ENCODE measurements at regions not wholly inside any gene's neighbourhood (a gene's known extent, or its start where the extent isn't known, plus 50 kb on each side); places are given as distances from the start of the nearest gene placed in this dataset.

GRCh38 chr3:31025541-31025940 lies 131.1 kb upstream of the GADL1 start:
- TF ChIP-seq CTCF (IDR thresholded peaks at IDR 0.05; ENCODE audit: low read length) (no peak), EZH2 (IDR thresholded peaks at IDR 0.05; ENCODE audit: borderline replicate concordance, low read length) (no peak)
